Stomach (tissue), 8 donors: ENCODE measurements at regions not wholly inside any gene's neighbourhood (a gene's known extent, or its start where the extent isn't known, plus 50 kb on each side); places are given as distances from the start of the nearest gene placed in this dataset.

Experiments used
- DNase-seq, 2 donors: peaks; one replicate each; pipeline versions ENCODE4 v3.0.0 to v3.0.0-alpha.2; 2013 to 2019
- H3K27ac ChIP-seq, 5 donors: fragments of 200-600 bp in 4 of 5; sonication (generic) in 4 of 5; one replicate each; pipeline ENCODE4 v1.5.1; 2013 to 2019; ENCODE audit warnings: mild to moderate bottlenecking in 1 of 5, moderate library complexity in 1 of 5
- H3K27me3 ChIP-seq, 3 donors: fragments of 200-600 bp; sonication (generic); one replicate each; pipeline ENCODE4 v1.5.1; 2017 to 2019; ENCODE audit warnings: mixed run types in 1 of 3
- H3K36me3 ChIP-seq, 4 donors: fragments of 200-600 bp; sonication (generic); 1 replicate in 3 of 4; 2 replicates in 1 of 4; pipeline ENCODE4 v1.5.1; 2016 to 2019
- H3K4me1 ChIP-seq, 4 donors: fragments of 200-600 bp; sonication (generic); one replicate each; pipeline ENCODE4 v1.5.1; 2016 to 2019
- H3K4me3 ChIP-seq, 4 donors: fragments of 200-600 bp; sonication (generic) in 3 of 4; one replicate each; pipeline ENCODE4 v1.5.1; 2016 to 2019; ENCODE audit warnings: mild to moderate bottlenecking in 1 of 4
- H3K9me3 ChIP-seq, 4 donors: fragments of 200-600 bp; sonication (generic); one replicate each; pipeline ENCODE4 v1.5.1; 2016 to 2019
- EP300 ChIP-seq: sonication (generic); formaldehyde crosslinking; IDR thresholded peaks from one replicate; pipeline ENCODE4 v1.6.1; 2017; ENCODE audit warnings: antibody characterized with exemption
- POLR2A ChIP-seq, 4 donors: fragments of 450-650 bp; IDR thresholded peaks; one replicate each; pipeline ENCODE4 v1.6.1; 2016; ENCODE audit warnings: antibody characterized with exemption in 4 of 4, control low read depth in 2 of 4, mild to moderate bottlenecking in 1 of 4, moderate library complexity in 1 of 4
- POLR2AphosphoS5 ChIP-seq, 3 donors: sonication (generic); formaldehyde crosslinking; IDR thresholded peaks; one replicate each; pipeline ENCODE4 v1.6.1; 2016; ENCODE audit warnings: antibody characterized with exemption in 3 of 3
- WGBS, 5 donors: extraction: QIAGEN DNeasy Blood & Tissue Kit in 3 of 5; methylation state at CpG; one replicate each; pipeline versions ENCODE4 v1.1.5 to v1.1.7; 2013 to 2018; 5-methylcytosine and 5-hydroxymethylcytosine counted together
- intact Hi-C: fragments of 100-400 bp; cut with DNase I; formaldehyde crosslinking; loops from one replicate; pipeline ENCODE4 v1.15.1; 2023; ENCODE audit warnings: low total_unique reads
- TF ChIP-seq, protein P1 (sequence below), 7 experiments: fragments of 450-650 bp in 4 of 7; fragments of 200-600 bp in 3 of 7; sonication (generic) in 3 of 7; IDR thresholded peaks; one replicate each; pipeline ENCODE4 v1.5.1; 2016 to 2019; ENCODE audit warnings: antibody characterized with exemption in 7 of 7, control low read depth in 2 of 7, mild to moderate bottlenecking in 1 of 7
- donor health status: healthy with polysubstance abuse.
- donor health status: Bipolar disorder and iron deficiency.
- donor health status: healthy.

- H3K4me1 ChIP-seq = no peaks in the 10 kb centered on the region
- no peaks in the 10 kb centered on the region for H3K36me3 ChIP-seq
- TF ChIP-seq POLR2A (IDR thresholded peaks at IDR 0.05) (no peak), POLR2AphosphoS5 (IDR thresholded peaks at IDR 0.05) (no peak), EP300 (no peak)
- TF ChIP-seq, protein P1, sequence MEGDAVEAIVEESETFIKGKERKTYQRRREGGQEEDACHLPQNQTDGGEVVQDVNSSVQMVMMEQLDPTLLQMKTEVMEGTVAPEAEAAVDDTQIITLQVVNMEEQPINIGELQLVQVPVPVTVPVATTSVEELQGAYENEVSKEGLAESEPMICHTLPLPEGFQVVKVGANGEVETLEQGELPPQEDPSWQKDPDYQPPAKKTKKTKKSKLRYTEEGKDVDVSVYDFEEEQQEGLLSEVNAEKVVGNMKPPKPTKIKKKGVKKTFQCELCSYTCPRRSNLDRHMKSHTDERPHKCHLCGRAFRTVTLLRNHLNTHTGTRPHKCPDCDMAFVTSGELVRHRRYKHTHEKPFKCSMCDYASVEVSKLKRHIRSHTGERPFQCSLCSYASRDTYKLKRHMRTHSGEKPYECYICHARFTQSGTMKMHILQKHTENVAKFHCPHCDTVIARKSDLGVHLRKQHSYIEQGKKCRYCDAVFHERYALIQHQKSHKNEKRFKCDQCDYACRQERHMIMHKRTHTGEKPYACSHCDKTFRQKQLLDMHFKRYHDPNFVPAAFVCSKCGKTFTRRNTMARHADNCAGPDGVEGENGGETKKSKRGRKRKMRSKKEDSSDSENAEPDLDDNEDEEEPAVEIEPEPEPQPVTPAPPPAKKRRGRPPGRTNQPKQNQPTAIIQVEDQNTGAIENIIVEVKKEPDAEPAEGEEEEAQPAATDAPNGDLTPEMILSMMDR (IDR thresholded peaks at IDR 0.05) = no peak
- H3K27ac ChIP-seq = no peak overlapping the region
- WGBS, 5 donors = 77 to 100% (median 85%) methylated on average over 1 of the region's 1 CpG
- no peak for DNase-seq
- no peak overlapping the region for H3K4me3 ChIP-seq
- intact Hi-C loops = no loop called here
- no peaks in the 10 kb centered on the region for H3K9me3 ChIP-seq
- peaks cover 0 to 7% (median 0%) of the 10 kb centered on the region in 3 donors for H3K27me3 ChIP-seq
Measured at GRCh38 chr10:8439040-8439439, 384.6 kb downstream of the GATA3 start.

GRCh38 chr10:8444630-8445029 is 390.1 kb downstream of the GATA3 start:
- H3K36me3 ChIP-seq = no peaks in the 10 kb centered on the region
- 12 to 22% (median 18%) methylated on average over 7 of the region's 7 CpGs for WGBS, 5 donors
- TF ChIP-seq, protein P1 (IDR thresholded peaks at IDR 0.05) = no peak
- no peak for TF ChIP-seq POLR2A (IDR thresholded peaks at IDR 0.05)
- TF ChIP-seq EP300 = no peak
- no peak for TF ChIP-seq POLR2AphosphoS5 (IDR thresholded peaks at IDR 0.05)

GRCh38 chr10:8445353-8445752 is 390.9 kb downstream of the GATA3 start:
- H3K27me3 ChIP-seq = peaks cover 0 to 30% (median 0%) of the 10 kb centered on the region in 3 donors

More at GRCh38 chr10:8444630-8445029, 390.1 kb downstream of the GATA3 start:
- Histone ChIP-seq H3K4me1 (no peaks in the 10 kb centered on the region), H3K27me3 (peaks cover 0 to 30% (median 0%) of the 10 kb centered on the region in 3 donors), H3K27ac (no peak overlapping the region), H3K4me3 (no peak overlapping the region), H3K9me3 (no peaks in the 10 kb centered on the region)
- DNase-seq = peak in 1 of 2 donors; percentile 46
- intact Hi-C loops = no loop called here

DNA sequence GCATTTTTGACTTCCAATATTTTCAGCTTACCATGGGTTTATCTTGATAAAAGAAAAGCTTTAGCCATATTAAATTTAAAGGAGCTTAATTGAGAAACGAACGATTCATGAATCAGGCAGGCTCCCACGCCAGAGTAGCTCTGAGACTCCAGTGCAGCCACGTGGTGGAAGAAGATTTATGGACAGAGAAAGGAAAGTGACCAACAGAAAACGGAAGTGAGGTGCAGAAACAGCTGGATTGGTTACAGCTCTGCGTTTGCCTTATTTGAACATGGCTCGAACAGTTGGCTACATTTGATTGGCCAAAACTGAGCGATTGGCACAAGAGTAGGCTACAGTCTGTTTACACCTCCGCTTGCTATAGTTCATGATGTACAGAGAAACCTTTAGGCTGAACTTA is 395.4 kb downstream of the GATA3 start:
- intact Hi-C loops = no loop called here
- Histone ChIP-seq H3K4me3 (no peak overlapping the region), H3K36me3 (no peaks in the 10 kb centered on the region), H3K27me3 (peaks cover 0 to 16% (median 0%) of the 10 kb centered on the region in 3 donors), H3K9me3 (no peaks in the 10 kb centered on the region), H3K4me1 (no peaks in the 10 kb centered on the region), H3K27ac (no peak overlapping the region)
- no peak for TF ChIP-seq EP300
- no peak for TF ChIP-seq POLR2A (IDR thresholded peaks at IDR 0.05)
- TF ChIP-seq, protein P1 (IDR thresholded peaks at IDR 0.05) = no peak
- TF ChIP-seq POLR2AphosphoS5 (IDR thresholded peaks at IDR 0.05) = no peak
- 72 to 78% (median 77%) methylated on average over 9 of the region's 9 CpGs for WGBS, 5 donors
- no peak for DNase-seq

More at GRCh38 chr10:8445353-8445752, 390.9 kb downstream of the GATA3 start:
- Histone ChIP-seq H3K36me3 (no peaks in the 10 kb centered on the region), H3K4me3 (no peak overlapping the region), H3K9me3 (no peaks in the 10 kb centered on the region), H3K4me1 (no peaks in the 10 kb centered on the region), H3K27ac (no peak overlapping the region)
- TF ChIP-seq, protein P1 (IDR thresholded peaks at IDR 0.05) = no peak
- TF ChIP-seq POLR2A (IDR thresholded peaks at IDR 0.05) = no peak
- no peak for TF ChIP-seq EP300
- no peak for TF ChIP-seq POLR2AphosphoS5 (IDR thresholded peaks at IDR 0.05)
- no peak for DNase-seq
- WGBS, 5 donors = 83 to 95% (median 94%) methylated on average over 1 of the region's 1 CpG
- intact Hi-C loops = no loop called here
